ENCODE measurements at regions not wholly inside any gene's neighbourhood (a gene's known extent, or its start where the extent isn't known, plus 50 kb on each side); places are given as distances from the start of the nearest gene placed in this dataset.
"Not testable (repeated sequence)": the region's sequence is repeated elsewhere in the genome, so short reads cannot be mapped to it uniquely, and the experiment has no call there.

GRCh38 chr3:159249472-159250174, 447.8 kb downstream of the MFSD1 start:
- H3K4me1 ChIP-seq = no peaks in the 10 kb centered on the region
- no peaks in the 10 kb centered on the region for H3K36me3 ChIP-seq
- no peaks in the 10 kb centered on the region for H3K27me3 ChIP-seq
- no peaks in the 10 kb centered on the region for H3K9me3 ChIP-seq (replicated peaks)
- no peak overlapping the region for H3K4me3 ChIP-seq
- no peak overlapping the region for H3K27ac ChIP-seq
- no peak for DNase-seq

- no peak for DNase-seq
- no peaks in the 10 kb centered on the region for H3K9me3 ChIP-seq (replicated peaks)
- H3K4me3 ChIP-seq = no peak overlapping the region
- no peaks in the 10 kb centered on the region for H3K4me1 ChIP-seq
- no peaks in the 10 kb centered on the region for H3K27me3 ChIP-seq
- H3K27ac ChIP-seq = no peak overlapping the region
- no peaks in the 10 kb centered on the region for H3K36me3 ChIP-seq
Observed at GRCh38 chr3:159250961-159251360, 449.1 kb downstream of the MFSD1 start.

GRCh38 chr3:159252274-159252673, 450.4 kb downstream of the MFSD1 start:
- Histone ChIP-seq H3K4me1 (no peaks in the 10 kb centered on the region), H3K9me3 (replicated peaks) (no peaks in the 10 kb centered on the region), H3K36me3 (no peaks in the 10 kb centered on the region), H3K4me3 (no peak overlapping the region), H3K27ac (no peak overlapping the region), H3K27me3 (no peaks in the 10 kb centered on the region)
- DNase-seq = no peak

- H3K4me3 ChIP-seq = no peak overlapping the region
- no peaks in the 10 kb centered on the region for H3K4me1 ChIP-seq
- no peaks in the 10 kb centered on the region for H3K36me3 ChIP-seq
- H3K27me3 ChIP-seq = no peaks in the 10 kb centered on the region
- no peak overlapping the region for H3K27ac ChIP-seq
- H3K9me3 ChIP-seq (replicated peaks) = no peaks in the 10 kb centered on the region
- DNase-seq = peak in 1 of 2 experiments; percentile 46
Observed at GRCh38 chr3:159252772-159253384, 451.0 kb downstream of the MFSD1 start.

GRCh38 chr3:159253860-159254259, 452.0 kb downstream of the MFSD1 start:
- Histone ChIP-seq H3K27me3 (no peaks in the 10 kb centered on the region), H3K9me3 (replicated peaks) (no peaks in the 10 kb centered on the region), H3K4me3 (no peak overlapping the region), H3K36me3 (no peaks in the 10 kb centered on the region), H3K27ac (no peak overlapping the region), H3K4me1 (no peaks in the 10 kb centered on the region)
- DNase-seq = no peak

- no peaks in the 10 kb centered on the region for H3K36me3 ChIP-seq
- no peaks in the 10 kb centered on the region for H3K9me3 ChIP-seq (replicated peaks)
- DNase-seq = no peak
- no peak overlapping the region for H3K4me3 ChIP-seq
- H3K4me1 ChIP-seq = no peaks in the 10 kb centered on the region
- no peaks in the 10 kb centered on the region for H3K27me3 ChIP-seq
- H3K27ac ChIP-seq = no peak overlapping the region
Observed at GRCh38 chr3:159257954-159258353, 456.1 kb downstream of the MFSD1 start.

GRCh38 chr3:159258934-159259333, 457.1 kb downstream of the MFSD1 start:
- DNase-seq = no peak

GRCh38 chr3:159260049-159260662, 458.3 kb downstream of the MFSD1 start:
- H3K4me1 ChIP-seq = no peaks in the 10 kb centered on the region
- H3K9me3 ChIP-seq (replicated peaks) = no peaks in the 10 kb centered on the region
- no peak overlapping the region for H3K27ac ChIP-seq
- H3K4me3 ChIP-seq = no peak overlapping the region
- no peaks in the 10 kb centered on the region for H3K36me3 ChIP-seq
- DNase-seq = peak; percentile 31 to 73
- no peaks in the 10 kb centered on the region for H3K27me3 ChIP-seq

More at GRCh38 chr3:159258934-159259333, 457.1 kb downstream of the MFSD1 start:
- no peaks in the 10 kb centered on the region for H3K9me3 ChIP-seq (replicated peaks)
- no peaks in the 10 kb centered on the region for H3K27me3 ChIP-seq
- H3K36me3 ChIP-seq = no peaks in the 10 kb centered on the region
- H3K4me3 ChIP-seq = no peak overlapping the region
- H3K4me1 ChIP-seq = no peaks in the 10 kb centered on the region
- H3K27ac ChIP-seq = no peak overlapping the region

GRCh38 chr3:159261333-159261732, 459.5 kb downstream of the MFSD1 start:
- H3K9me3 ChIP-seq (replicated peaks); H3K4me3 ChIP-seq; H3K27ac ChIP-seq; H3K4me1 ChIP-seq; H3K27me3 ChIP-seq; H3K36me3 ChIP-seq; DNase-seq: not testable (repeated sequence)

- no peaks in the 10 kb centered on the region for H3K36me3 ChIP-seq
- H3K27ac ChIP-seq = no peak overlapping the region
- DNase-seq = peak; percentile 6 to 62
- H3K9me3 ChIP-seq (replicated peaks) = no peaks in the 10 kb centered on the region
- H3K27me3 ChIP-seq = no peaks in the 10 kb centered on the region
- H3K4me1 ChIP-seq = 0 out of 2 replicates have a peak, but pooled peaks cover 2% of the 10 kb centered on the region
- no peak overlapping the region for H3K4me3 ChIP-seq
Observed at GRCh38 chr3:159263750-159264553, 462.1 kb downstream of the MFSD1 start.

GRCh38 chr3:159265705-159266104, 463.9 kb downstream of the MFSD1 start:
- Histone ChIP-seq H3K4me3 (no peak overlapping the region), H3K27ac (no peak overlapping the region), H3K4me1 (0 out of 2 replicates have a peak, but pooled peaks cover 2% of the 10 kb centered on the region), H3K36me3 (no peaks in the 10 kb centered on the region), H3K27me3 (no peaks in the 10 kb centered on the region), H3K9me3 (replicated peaks) (no peaks in the 10 kb centered on the region)
- no peak for DNase-seq

GRCh38 chr3:159266779-159267178, 464.9 kb downstream of the MFSD1 start:
- no peaks in the 10 kb centered on the region for H3K27me3 ChIP-seq
- H3K9me3 ChIP-seq (replicated peaks) = no peaks in the 10 kb centered on the region
- H3K4me3 ChIP-seq = no peak overlapping the region
- DNase-seq = peak; percentile 56 to 77
- 0 out of 2 replicates have a peak, but pooled peaks cover 2% of the 10 kb centered on the region for H3K4me1 ChIP-seq
- no peak overlapping the region for H3K27ac ChIP-seq
- H3K36me3 ChIP-seq = no peaks in the 10 kb centered on the region

- H3K4me1 ChIP-seq = peaks cover 3% of the 10 kb centered on the region; the same call in 1 of the 2 replicates
- no peaks in the 10 kb centered on the region for H3K36me3 ChIP-seq
- no peak for DNase-seq
- H3K27ac ChIP-seq = no peak overlapping the region
- H3K27me3 ChIP-seq = no peaks in the 10 kb centered on the region
- H3K4me3 ChIP-seq = no peak overlapping the region
- H3K9me3 ChIP-seq (replicated peaks) = no peaks in the 10 kb centered on the region
Observed at GRCh38 chr3:159271799-159272512, 470.1 kb downstream of the MFSD1 start.

- Histone ChIP-seq H3K4me3 (no peak overlapping the region), H3K27me3 (no peaks in the 10 kb centered on the region), H3K27ac (no peak overlapping the region), H3K9me3 (replicated peaks) (no peaks in the 10 kb centered on the region), H3K4me1 (peaks cover 3% of the 10 kb centered on the region; the same call in 1 of the 2 replicates), H3K36me3 (no peaks in the 10 kb centered on the region)
- peak; percentile 19 to 51 for DNase-seq
Observed at GRCh38 chr3:159273070-159273469, 471.2 kb downstream of the MFSD1 start.
